ENCODE measurements at regions not wholly inside any gene's neighbourhood (a gene's known extent, or its start where the extent isn't known, plus 50 kb on each side); places are given as distances from the start of the nearest gene placed in this dataset.

- TF ChIP-seq CTCF (IDR thresholded peaks at IDR 0.05) = no peak
- no peak for TF ChIP-seq POLR2A (IDR thresholded peaks at IDR 0.05)
Measured at GRCh38 chr11:112882494-112883381, 78.5 kb upstream of the NCAM1 start.
